ENCODE measurements at regions not wholly inside any gene's neighbourhood (a gene's known extent, or its start where the extent isn't known, plus 50 kb on each side); places are given as distances from the start of the nearest gene placed in this dataset.

DNA sequence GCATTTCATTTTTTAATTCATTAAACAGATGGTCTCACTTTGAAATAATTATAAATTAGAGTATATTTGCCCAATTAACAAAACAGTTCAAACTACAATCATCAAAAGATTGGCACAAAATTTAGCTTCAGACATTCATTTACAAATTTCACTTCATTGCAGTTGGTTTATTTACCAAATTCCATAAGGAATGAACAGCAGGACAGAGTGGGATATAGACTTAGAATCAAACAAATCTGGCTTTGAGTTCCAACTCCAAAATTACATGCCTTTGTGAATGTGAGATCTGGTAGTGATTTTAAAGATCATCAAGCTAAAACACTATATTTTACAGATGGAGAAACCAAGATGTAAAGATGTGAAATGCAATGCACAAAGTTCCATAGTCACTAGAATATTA lies 310.7 kb upstream of the CNTN5 start:
- no peak for FAIRE-seq
- POLR2A ChIA-PET = no interaction called here
- no peaks in the 10 kb centered on the region for H4K20me1 ChIP-seq (ENCODE audit: control insufficient read depth, insufficient read depth)
- TF ChIP-seq PML (IDR thresholded peaks at IDR 0.05; ENCODE audit: low read length) (no peak), TCF3 (IDR thresholded peaks at IDR 0.05; ENCODE audit: borderline replicate concordance, insufficient read depth, low read depth, low read length) (no peak), YBX1 (IDR thresholded peaks at IDR 0.05) (no peak)
- TF ChIP-seq, protein P1, sequence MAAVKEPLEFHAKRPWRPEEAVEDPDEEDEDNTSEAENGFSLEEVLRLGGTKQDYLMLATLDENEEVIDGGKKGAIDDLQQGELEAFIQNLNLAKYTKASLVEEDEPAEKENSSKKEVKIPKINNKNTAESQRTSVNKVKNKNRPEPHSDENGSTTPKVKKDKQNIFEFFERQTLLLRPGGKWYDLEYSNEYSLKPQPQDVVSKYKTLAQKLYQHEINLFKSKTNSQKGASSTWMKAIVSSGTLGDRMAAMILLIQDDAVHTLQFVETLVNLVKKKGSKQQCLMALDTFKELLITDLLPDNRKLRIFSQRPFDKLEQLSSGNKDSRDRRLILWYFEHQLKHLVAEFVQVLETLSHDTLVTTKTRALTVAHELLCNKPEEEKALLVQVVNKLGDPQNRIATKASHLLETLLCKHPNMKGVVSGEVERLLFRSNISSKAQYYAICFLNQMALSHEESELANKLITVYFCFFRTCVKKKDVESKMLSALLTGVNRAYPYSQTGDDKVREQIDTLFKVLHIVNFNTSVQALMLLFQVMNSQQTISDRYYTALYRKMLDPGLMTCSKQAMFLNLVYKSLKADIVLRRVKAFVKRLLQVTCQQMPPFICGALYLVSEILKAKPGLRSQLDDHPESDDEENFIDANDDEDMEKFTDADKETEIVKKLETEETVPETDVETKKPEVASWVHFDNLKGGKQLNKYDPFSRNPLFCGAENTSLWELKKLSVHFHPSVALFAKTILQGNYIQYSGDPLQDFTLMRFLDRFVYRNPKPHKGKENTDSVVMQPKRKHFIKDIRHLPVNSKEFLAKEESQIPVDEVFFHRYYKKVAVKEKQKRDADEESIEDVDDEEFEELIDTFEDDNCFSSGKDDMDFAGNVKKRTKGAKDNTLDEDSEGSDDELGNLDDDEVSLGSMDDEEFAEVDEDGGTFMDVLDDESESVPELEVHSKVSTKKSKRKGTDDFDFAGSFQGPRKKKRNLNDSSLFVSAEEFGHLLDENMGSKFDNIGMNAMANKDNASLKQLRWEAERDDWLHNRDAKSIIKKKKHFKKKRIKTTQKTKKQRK (IDR thresholded peaks at IDR 0.05; ENCODE audit: low read depth, low read length) = no peak
- intact Hi-C loops (cut with micrococcal nuclease; ENCODE audit: unreplicated experiment) = no loop called here
- RAD21 ChIA-PET (ENCODE audit: unreplicated experiment) = no interaction called here
- no peaks in the 10 kb centered on the region for H3K9me3 ChIP-seq (replicated peaks; ENCODE audit: control insufficient read depth, insufficient read depth, low read length)
- no peak overlapping the region for H3K9ac ChIP-seq (ENCODE audit: control insufficient read depth, insufficient read depth, low read length)
- H3K4me3 ChIP-seq = no peak overlapping the region
- no peak for DNase-seq (ENCODE audit: low read depth, low spot score)
- H3K4me2 ChIP-seq (ENCODE audit: control insufficient read depth, insufficient read depth) = no peak overlapping the region
- no peaks in the 10 kb centered on the region for H3K4me1 ChIP-seq (ENCODE audit: control insufficient read depth, insufficient read depth, low read length)
- H3K27me3 ChIP-seq (replicated peaks in 1 of 2; ENCODE audit: control insufficient read depth in 2 of 2, insufficient read depth in 2 of 2, low read length in 1 of 2) = no peaks in the 10 kb centered on the region
- no TSS peak for BruUV-seq (replicated peaks)
- in situ Hi-C loops (cut with MboI) = no loop called here
- no peak for ATAC-seq
- H3K27ac ChIP-seq (ENCODE audit: control insufficient read depth, insufficient read depth) = no peak overlapping the region
- CTCF ChIA-PET = no interaction called here
- no peak overlapping the region for H2AFZ ChIP-seq (ENCODE audit: control insufficient read depth, low read depth, low read length)
- no peaks in the 10 kb centered on the region for H3K79me2 ChIP-seq (ENCODE audit: control insufficient read depth, insufficient read depth, low read length)
- SMC1A ChIA-PET (ENCODE audit: uncharacterized antibody, unreplicated experiment) = interaction anchor here (1.0 kb wide), 1 partner anchor 21 kb away, joined by 3 read pairs; no protein-coding TSS in a partner anchor
- no peaks in the 10 kb centered on the region for H3K36me3 ChIP-seq (ENCODE audit: control insufficient read depth in 2 of 2, insufficient read depth in 2 of 2, low read length in 1 of 2)

DNA sequence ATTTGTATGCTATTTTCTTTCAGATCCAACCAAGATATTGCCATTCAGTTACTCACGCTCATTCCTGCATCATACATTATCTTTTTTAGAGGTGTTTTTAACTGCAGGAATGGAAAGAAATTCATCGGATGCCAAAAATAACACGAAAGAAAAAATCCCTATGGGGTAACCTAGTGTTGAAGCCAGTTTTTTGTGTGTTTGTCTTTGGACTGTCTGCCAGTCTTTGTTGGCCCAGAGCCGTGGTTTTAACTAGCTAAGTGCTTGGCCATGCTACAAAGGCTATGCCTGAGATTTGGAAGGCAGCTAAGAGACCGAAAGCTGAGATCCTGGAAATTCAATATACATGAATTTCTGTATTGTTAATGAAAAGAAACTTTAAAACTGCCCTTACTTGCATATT lies 309.8 kb upstream of the CNTN5 start:
- Histone ChIP-seq H3K4me2 (ENCODE audit: control insufficient read depth, insufficient read depth) (no peak overlapping the region), H3K79me2 (ENCODE audit: control insufficient read depth, insufficient read depth, low read length) (no peaks in the 10 kb centered on the region), H3K9ac (ENCODE audit: control insufficient read depth, insufficient read depth, low read length) (no peak overlapping the region), H3K4me1 (ENCODE audit: control insufficient read depth, insufficient read depth, low read length) (no peaks in the 10 kb centered on the region), H3K36me3 (ENCODE audit: control insufficient read depth in 2 of 2, insufficient read depth in 2 of 2, low read length in 1 of 2) (no peaks in the 10 kb centered on the region), H3K27me3 (replicated peaks in 1 of 2; ENCODE audit: control insufficient read depth in 2 of 2, insufficient read depth in 2 of 2, low read length in 1 of 2) (no peaks in the 10 kb centered on the region), H4K20me1 (ENCODE audit: control insufficient read depth, insufficient read depth) (no peaks in the 10 kb centered on the region), H3K4me3 (no peak overlapping the region), H2AFZ (ENCODE audit: control insufficient read depth, low read depth, low read length) (no peak overlapping the region), H3K27ac (ENCODE audit: control insufficient read depth, insufficient read depth) (no peak overlapping the region), H3K9me3 (replicated peaks; ENCODE audit: control insufficient read depth, insufficient read depth, low read length) (no peaks in the 10 kb centered on the region)
- in situ Hi-C loops (cut with MboI) (no loop called here), intact Hi-C loops (cut with micrococcal nuclease; ENCODE audit: unreplicated experiment) (no loop called here)
- DNase-seq (ENCODE audit: low read depth, low spot score) = no peak
- WGBS (ENCODE audit: insufficient coverage, insufficient replicate concordance, low lambda C conversion rate, missing lambda C conversion rate) = 33% methylated on average over 5 of the region's 5 CpGs
- BruUV-seq (replicated peaks) = no TSS peak
- ChIA-PET SMC1A (ENCODE audit: uncharacterized antibody, unreplicated experiment) (no interaction called here), CTCF (no interaction called here), RAD21 (ENCODE audit: unreplicated experiment) (no interaction called here), POLR2A (no interaction called here)
- no peak for ATAC-seq
- no peak for FAIRE-seq
- TF ChIP-seq, protein P2, sequence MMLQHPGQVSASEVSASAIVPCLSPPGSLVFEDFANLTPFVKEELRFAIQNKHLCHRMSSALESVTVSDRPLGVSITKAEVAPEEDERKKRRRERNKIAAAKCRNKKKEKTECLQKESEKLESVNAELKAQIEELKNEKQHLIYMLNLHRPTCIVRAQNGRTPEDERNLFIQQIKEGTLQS (IDR thresholded peaks at IDR 0.05; ENCODE audit: borderline replicate concordance, extremely low read depth, low read depth, low read length) = no peak
- TF ChIP-seq CREB1 (IDR thresholded peaks at IDR 0.05; ENCODE audit: low read depth) (no peak), BACH1 (IDR thresholded peaks at IDR 0.05; ENCODE audit: borderline replicate concordance) (no peak), NFYA (IDR thresholded peaks at IDR 0.05; ENCODE audit: borderline replicate concordance, low read depth, low read length) (no peak), TCF3 (IDR thresholded peaks at IDR 0.05; ENCODE audit: borderline replicate concordance, insufficient read depth, low read depth, low read length) (no peak), MTA3 (IDR thresholded peaks at IDR 0.05; ENCODE audit: borderline replicate concordance, low read length) (no peak), ZSCAN29 (IDR thresholded peaks at IDR 0.05) (no peak), PML (IDR thresholded peaks at IDR 0.05; ENCODE audit: low read length) (no peak), SRF (IDR thresholded peaks at IDR 0.05; ENCODE audit: low read depth in 2 of 2, low read length in 2 of 2) (no peak)
- TF ChIP-seq, protein P3, sequence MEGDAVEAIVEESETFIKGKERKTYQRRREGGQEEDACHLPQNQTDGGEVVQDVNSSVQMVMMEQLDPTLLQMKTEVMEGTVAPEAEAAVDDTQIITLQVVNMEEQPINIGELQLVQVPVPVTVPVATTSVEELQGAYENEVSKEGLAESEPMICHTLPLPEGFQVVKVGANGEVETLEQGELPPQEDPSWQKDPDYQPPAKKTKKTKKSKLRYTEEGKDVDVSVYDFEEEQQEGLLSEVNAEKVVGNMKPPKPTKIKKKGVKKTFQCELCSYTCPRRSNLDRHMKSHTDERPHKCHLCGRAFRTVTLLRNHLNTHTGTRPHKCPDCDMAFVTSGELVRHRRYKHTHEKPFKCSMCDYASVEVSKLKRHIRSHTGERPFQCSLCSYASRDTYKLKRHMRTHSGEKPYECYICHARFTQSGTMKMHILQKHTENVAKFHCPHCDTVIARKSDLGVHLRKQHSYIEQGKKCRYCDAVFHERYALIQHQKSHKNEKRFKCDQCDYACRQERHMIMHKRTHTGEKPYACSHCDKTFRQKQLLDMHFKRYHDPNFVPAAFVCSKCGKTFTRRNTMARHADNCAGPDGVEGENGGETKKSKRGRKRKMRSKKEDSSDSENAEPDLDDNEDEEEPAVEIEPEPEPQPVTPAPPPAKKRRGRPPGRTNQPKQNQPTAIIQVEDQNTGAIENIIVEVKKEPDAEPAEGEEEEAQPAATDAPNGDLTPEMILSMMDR (IDR thresholded peaks at IDR 0.05 in 2 of 3, conservative IDR thresholded peaks at IDR 0.05 in 1 of 3; ENCODE audit: control insufficient read depth in 2 of 3, extremely low read depth in 1 of 3, insufficient read depth in 1 of 3, low read depth in 3 of 3, low read length in 3 of 3) = no peak

Data from GM12878 (cell line).